HFF-Myc (cell line): ENCODE measurements at regions not wholly inside any gene's neighbourhood (a gene's known extent, or its start where the extent isn't known, plus 50 kb on each side); places are given as distances from the start of the nearest gene placed in this dataset.

Source experiments
- DNase-seq: peaks from one replicate; pipeline ENCODE4 v3.0.0-alpha.2; 2011; ENCODE audit warnings: low read depth; ENCODE audit errors: extremely low read depth
- H3K4me3 ChIP-seq: replicated peaks from 2 replicates; pipeline ENCODE4 v1.5.1; 2011; ENCODE audit warnings: low read depth, mild to moderate bottlenecking, control low read depth, low read length
- CTCF ChIP-seq: IDR thresholded peaks from 2 replicates; pipeline ENCODE4 v1.5.1; 2012; ENCODE audit warnings: mild to moderate bottlenecking, low read depth, low read length, control low read depth; ENCODE audit errors: missing control alignments

GRCh38 chr4:135718019-135718418 lies 1516.4 kb upstream of the PABPC4L start:
- no peak for DNase-seq
- H3K4me3 ChIP-seq: no peak overlapping the region
- no peak for TF ChIP-seq CTCF

DNA sequence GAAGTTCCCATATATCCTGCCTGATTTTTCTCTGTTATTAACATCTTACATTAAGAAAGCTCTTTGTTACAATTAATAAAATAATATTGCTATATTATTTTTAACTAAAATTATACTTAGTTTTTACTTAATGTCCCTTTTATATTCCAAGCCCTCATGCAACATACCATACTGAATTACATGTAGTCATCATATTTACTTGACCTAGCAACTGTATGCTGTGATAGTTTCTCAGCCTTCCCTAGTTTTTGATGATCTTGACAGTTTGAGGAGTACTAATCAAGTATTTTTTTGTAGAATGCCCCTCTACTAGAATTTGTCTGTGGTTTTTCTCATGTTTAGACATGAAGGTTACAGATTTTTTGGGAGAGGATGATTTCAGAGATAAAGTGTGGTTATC lies 1503.8 kb upstream of the PABPC4L start:
- no peak for TF ChIP-seq CTCF
- DNase-seq: no peak
- H3K4me3 ChIP-seq: no peak overlapping the region

GRCh38 chr4:135694066-135694465 lies 1492.5 kb upstream of the PABPC4L start:
- TF ChIP-seq CTCF: no peak
- no peak for DNase-seq
- no peak overlapping the region for H3K4me3 ChIP-seq

GRCh38 chr4:135684001-135684400 lies 1482.4 kb upstream of the PABPC4L start:
- TF ChIP-seq CTCF: no peak
- DNase-seq: no peak
- H3K4me3 ChIP-seq: no peak overlapping the region

GRCh38 chr4:135672202-135672601 lies 1470.6 kb upstream of the PABPC4L start:
- H3K4me3 ChIP-seq: no peak overlapping the region
- no peak for TF ChIP-seq CTCF
- no peak for DNase-seq

GRCh38 chr4:135670548-135670947 lies 1469.0 kb upstream of the PABPC4L start:
- TF ChIP-seq CTCF: no peak
- no peak for DNase-seq
- no peak overlapping the region for H3K4me3 ChIP-seq
